Dedifferentiated amniotic fluid mesenchymal stem cell (primary cell): ENCODE measurements at regions not wholly inside any gene's neighbourhood (a gene's known extent, or its start where the extent isn't known, plus 50 kb on each side); places are given as distances from the start of the nearest gene placed in this dataset.

Source experiments
- DNase-seq: peaks from one replicate; pipeline ENCODE4 v3.0.0-alpha.2; 2016; ENCODE audit errors: extremely low spot score

GRCh38 chr6:106035655-106036054 lies 50.5 kb upstream of the PRDM1 start:
- no peak for DNase-seq

DNA sequence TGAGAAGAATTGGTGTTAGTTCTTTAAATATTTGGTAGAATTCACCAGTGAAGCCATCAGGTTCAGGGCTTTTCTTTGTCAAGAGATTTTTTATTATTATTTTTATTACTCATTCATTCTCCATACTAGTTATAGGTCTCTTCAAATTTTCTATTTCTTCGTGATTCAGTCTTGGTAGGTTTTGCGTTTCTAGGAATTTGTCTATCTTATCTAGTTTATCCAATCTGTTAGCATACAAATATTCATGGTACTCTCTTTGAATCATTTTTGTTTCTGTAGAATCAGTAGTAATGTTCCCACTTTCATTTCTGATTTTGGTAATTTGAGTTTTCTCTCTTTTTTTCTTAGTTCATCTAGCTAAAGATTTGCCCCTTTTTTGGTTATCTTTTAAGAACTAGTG lies 52.3 kb upstream of the PRDM1 start:
- no peak for DNase-seq

GRCh38 chr6:106027758-106028157 lies 58.4 kb upstream of the PRDM1 start:
- no peak for DNase-seq

DNA sequence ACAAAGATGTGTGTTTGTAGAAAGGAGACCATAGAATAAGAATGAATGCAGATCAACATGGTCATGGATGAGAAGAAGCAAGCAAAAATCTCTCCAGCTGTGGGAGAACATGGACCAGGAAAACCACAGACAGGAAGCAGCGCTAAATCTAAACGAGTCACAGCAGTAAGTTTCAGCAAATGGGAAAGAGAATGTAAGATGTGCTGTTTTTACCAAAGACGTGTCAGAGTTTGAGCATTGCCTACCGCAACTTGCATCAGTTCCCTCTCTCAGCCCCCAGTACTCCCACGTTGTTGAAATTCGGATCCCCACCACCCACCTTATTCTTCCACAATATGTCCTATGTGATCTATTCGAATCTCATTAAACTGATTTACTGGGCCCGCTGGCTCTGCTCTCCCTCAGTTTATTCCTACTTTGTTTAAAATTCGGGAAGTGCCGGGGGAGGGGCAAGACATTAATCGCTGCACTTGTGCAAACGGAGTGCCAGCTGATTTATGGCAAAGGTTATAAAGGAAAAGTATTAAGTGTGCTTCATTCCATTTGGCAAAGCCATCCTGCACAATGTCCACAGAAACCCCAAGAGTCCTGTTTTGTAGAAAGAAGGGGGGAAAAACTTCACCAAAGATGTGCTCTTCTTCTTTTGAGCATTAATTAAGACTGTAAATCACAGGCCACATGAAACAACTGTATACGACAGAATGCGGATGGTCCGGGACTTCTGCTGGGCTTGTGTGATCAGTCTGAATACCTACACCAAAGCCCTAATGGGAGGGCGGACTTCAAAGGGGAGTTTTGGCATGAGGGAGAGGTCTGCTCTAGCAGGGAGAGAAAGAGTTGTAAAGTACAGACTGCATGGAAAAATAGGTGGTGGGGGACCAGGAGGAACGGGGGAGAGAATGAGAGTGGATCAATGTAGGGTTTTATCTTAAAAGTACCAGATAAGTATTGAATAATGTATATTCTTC lies 59.1 kb upstream of the PRDM1 start:
- DNase-seq: no peak

- DNase-seq: peak; percentile 20
These were observed 60.5 kb upstream of the PRDM1 start for GRCh38 chr6:106025655-106026054.

DNA sequence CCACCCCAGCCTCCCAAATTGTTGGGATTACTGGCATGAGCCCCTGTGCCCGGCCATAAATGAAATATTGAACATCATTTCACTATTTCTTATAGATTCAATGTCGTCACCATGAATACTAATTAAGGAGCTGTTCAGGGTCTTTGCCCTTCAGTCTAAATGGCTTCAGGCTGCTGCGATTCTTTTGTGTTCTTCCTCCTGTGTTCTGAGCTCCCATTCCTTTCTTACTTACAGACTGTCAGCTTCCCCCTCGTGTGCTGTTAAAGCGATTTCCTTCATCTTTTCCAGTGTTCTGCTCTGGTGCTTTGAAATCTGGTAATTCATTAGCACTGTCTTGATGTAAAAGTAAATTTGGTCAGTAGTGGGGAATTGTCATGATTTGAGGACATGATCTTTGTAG lies 63.3 kb upstream of the PRDM1 start:
- no peak for DNase-seq

- no peak for DNase-seq
These were observed 68.7 kb upstream of the PRDM1 start for GRCh38 chr6:106017454-106017853.

- no peak for DNase-seq
These were observed 71.2 kb upstream of the PRDM1 start for GRCh38 chr6:106014955-106015354.

DNA sequence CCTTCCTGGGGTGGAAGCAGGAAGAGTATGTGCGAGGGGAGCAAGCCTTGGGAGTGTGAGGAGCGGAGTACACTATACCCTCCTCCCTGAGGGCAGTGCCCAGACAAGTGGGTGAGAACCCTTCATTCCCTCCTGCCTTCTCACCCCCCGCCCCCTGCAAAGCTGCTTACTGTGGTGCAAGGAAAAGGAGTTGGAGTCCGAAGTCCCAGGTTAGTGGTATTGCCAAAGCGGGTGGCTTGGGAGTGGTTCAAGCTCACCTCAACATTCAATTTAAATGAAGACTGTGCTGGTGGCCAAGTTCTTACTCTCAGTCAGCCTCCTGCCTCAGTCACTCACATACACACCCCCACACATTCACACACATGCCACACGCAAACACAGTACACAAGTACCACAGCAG lies 74.7 kb upstream of the PRDM1 start:
- no peak for DNase-seq

DNA sequence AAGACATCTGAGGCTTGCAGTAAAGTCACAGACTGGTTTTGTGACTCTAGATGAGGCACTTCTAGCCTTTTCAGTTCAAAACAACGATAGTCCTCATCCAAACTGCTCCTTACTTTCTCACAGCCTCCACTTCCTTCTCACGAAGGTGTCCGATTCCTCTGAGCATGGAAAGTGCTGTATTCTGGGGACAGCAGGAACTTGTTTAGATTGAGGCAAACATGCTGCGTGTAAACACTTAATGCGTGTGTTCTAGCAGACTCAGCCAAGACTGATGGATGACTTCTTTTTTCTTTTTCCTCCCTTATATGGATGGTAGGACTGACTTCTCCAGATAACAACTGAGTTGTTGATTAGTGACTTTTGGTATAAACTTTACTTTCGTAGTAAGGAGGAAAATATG lies 80.2 kb upstream of the PRDM1 start:
- DNase-seq: no peak

DNA sequence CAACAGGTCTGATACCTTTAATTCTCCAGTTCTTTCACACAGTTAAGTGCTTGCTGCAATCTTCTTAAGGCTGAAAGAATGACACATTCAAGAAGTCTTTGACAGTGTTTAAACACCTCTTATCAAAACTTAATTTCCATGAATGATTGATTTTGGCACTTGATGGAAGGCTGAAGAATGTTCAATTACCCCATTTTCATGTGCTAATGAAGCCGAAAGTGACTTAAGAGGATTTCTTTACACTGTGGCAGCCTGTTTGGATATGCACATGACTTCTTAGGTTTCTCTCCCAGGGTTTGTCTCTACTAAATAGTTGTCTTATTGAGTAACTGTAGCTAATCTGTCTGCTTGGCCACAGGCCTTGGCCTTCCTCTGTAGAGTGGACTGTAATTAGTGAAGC lies 81.1 kb upstream of the PRDM1 start:
- DNase-seq: no peak

DNA sequence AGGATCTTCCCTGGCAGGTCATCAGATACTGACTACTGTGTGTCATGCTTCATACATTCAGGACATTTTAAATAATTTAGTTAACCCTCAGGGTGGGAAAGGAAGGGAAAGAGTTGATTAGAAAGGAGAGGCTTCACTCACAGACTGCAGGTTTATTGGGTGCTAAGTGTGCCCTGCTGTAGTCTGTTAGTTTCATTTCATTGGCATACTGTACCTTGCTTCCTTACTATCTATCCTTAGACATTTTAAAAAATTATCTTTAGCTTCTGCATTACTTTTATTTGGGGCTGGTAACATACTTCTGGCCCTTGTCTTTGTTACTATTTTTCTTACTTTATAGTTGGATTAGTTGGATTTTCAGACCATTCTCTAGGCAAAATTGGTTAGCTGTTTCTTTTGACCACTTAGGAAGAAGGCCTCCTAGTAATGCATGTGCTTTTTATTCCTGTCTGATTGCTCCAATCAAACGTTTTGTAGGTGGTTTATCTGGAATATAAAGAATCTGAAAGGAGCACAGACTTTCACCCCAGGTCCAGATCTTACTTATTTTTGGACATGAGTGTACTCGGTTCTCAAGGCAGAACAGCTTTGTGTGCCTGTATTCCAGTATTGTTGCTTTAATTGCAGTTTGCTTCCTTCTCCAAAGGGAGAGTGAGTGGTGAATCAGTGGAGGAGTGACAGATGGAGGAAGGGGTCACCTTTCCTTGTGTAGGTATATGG lies 82.7 kb upstream of the PRDM1 start:
- DNase-seq: no peak

DNA sequence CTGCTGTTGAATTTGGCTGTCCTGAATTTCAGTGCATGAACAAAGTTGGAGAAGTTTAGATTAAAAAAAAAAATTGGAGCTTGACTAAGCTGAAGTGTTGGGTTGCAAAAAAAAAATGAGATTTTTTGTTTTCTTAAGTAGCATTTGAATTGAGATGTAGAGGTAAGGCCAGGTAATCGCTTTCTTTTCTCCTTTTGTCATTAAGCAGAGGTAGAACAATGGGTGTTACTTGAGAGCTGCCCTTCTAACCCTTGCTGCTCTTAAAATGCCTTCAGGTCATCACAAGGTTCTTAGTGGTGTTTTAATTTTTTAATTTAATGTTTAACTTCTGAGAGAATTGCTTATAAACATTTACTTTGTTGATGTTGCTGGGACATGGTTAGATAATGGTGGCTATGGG lies 84.1 kb upstream of the PRDM1 start:
- DNase-seq: no peak

DNA sequence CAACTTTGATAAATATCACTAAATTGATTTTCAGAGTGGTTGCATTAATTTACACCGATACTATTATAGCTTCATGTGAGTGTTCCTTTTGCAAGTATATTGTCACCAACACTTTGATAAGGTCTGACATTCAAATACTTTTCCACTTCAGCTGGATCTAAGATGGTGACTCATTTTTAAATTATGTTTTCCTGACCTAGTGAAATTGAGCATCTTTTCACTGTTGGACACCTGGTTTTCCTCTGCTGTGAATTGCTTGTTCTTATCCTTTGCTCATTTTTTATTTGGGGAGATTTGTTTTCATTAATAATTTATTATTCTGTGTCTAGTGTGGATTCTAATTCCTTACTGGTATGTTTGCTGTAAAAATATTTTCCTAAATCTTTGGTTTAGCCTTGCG lies 85.2 kb upstream of the PRDM1 start:
- no peak for DNase-seq

DNA sequence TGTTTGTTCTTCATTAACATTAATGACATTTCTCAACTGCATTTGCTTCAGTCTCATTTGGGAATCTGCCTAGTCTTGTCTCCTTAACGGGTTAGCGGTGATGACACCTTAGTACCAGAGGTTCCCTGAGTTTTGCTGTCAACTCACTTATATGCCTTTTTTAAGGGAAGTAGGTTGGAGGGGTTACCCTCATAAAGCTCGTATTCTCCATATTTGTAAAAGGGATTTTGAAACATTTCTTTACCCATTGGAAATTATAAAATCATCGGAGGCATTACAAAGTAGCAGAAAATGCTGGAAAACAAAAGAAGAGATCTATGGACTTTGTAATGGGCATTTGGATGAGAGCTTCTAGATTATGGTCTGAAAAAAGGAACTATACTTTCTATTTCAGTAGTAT lies 88.7 kb upstream of the PRDM1 start:
- no peak for DNase-seq

- DNase-seq: no peak
These were observed 90.7 kb upstream of the PRDM1 start for GRCh38 chr6:105995391-105995865.

DNA sequence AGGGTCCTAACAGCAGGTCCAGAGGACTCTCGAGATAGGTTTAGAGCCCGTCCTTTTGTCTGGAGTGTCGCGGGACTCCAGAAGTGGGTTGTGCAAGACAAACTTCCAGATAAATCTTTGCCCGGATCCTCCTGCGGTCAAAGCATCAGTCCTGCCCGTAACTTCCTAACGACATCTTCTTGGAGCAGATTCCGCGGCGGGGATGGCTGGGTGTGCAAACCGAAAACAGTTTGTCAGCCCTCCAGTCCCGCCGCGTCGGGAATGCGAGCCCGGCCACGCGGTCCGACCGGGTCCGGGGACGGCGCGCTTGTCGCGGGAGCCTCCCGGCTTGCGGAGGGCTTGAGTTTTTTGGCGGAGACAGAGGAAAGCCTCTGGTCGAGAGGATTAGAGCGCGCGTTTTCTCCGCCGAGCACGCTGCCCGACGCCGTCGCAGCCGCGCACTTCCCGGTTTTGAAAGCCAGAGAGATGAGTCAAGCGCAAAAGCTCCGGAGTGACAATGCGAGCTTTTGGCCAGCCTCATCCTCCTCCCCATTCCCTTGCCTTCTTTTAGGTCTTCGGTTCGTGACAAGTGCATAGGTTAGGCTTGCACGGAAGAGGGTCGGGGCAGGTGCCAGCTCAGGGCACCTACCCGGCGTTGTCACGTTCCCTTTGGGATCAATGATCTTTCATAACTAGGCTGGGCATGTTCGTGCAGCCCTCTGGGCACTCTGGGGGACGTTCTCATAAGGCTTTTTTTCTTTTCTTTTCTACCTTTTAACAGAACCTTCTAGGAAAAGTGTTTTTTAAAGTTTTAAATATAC lies 91.3 kb upstream of the PRDM1 start:
- peak; percentile 61 for DNase-seq

- peak; percentile 38 for DNase-seq
These were observed 92.0 kb upstream of the PRDM1 start for GRCh38 chr6:105994118-105994590.

DNA sequence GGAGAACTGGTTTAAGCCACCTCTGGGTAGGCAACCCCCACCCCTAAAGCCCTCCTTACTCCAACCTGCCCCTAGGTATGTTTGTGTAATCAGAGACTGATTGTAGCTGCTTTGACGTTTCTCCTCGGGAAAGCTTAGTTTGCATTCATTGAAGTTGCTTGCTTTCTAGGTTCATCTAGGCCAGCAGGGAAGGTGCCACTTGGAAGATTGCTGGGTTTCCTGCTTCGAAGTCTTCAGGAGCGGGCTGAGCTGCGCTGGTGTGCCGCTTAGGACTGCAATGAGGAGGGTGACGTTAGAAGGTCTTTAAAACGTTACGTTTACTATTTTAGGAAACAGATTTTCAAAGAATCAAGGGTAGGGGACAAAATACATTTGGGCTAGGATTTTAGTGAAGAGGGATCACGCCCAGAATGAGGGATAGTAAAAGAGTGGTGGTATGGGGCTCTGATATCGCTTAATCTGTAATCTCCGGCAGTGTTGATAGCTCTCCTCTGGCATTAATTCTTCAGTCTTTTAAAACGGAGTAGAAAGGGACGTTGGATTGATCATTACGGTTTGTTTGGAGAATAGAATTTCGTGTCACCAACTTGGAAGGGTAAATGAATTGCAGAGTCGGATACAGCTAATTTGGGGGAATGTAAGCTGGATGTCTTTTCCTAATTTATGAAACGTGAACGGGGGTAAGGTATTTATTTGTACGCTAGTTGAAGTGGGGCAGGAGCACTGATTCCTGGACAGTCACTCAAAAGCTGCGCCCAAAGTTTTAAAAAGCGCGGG lies 92.6 kb upstream of the PRDM1 start:
- DNase-seq: no peak

GRCh38 chr6:105992315-105992961 lies 93.7 kb upstream of the PRDM1 start:
- DNase-seq: peak; percentile 45
